ENCODE measurements at regions not wholly inside any gene's neighbourhood (a gene's known extent, or its start where the extent isn't known, plus 50 kb on each side); places are given as distances from the start of the nearest gene placed in this dataset.

DNA sequence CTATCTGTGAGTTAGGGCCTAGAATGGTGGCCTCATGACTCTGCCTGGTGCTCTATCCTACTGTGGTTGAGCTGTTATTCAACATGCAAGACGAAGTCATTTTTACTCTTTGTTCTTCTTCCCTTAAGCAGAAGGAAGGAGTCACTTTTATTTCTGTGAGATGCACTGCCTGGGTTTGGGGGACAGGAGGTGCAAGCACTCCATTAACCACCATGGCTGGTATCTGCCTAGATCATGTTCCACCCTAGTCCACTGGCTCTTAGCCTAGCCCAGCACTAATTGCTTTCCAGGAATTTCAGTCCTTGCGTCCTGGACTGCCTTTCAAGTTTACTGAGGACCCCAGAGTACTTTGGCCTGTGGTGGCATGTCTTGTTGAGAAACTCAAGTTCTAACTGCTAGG lies 1182.7 kb downstream of the FSTL5 start:
- ChIA-PET CTCF (ENCODE audit: partially characterized antibody) (no interaction called here), POLR2A (ENCODE audit: partially characterized antibody) (no interaction called here)
- H3K4ac ChIP-seq (replicated peaks; ENCODE audit: insufficient read length, low read depth, low read length): no peak overlapping the region
- H3K27me3 ChIP-seq (replicated peaks in 1 of 4; ENCODE audit: control insufficient read depth in 3 of 4, extremely low read depth in 1 of 4, insufficient read depth in 3 of 4, low read length in 3 of 4): no peaks in the 10 kb centered on the region
- no peak overlapping the region for H3K14ac ChIP-seq (ENCODE audit: insufficient read length)
- H2BK15ac ChIP-seq (ENCODE audit: low read length): no peak overlapping the region
- H3K23ac ChIP-seq (ENCODE audit: insufficient read length): no peak overlapping the region
- no peak overlapping the region for H4K5ac ChIP-seq (ENCODE audit: insufficient read length, low read depth, low read length)
- no peaks in the 10 kb centered on the region for H4K20me1 ChIP-seq (replicated peaks in 1 of 2; ENCODE audit: control insufficient read depth in 1 of 2, insufficient read depth in 2 of 2, low read length in 2 of 2)
- H3K36me3 ChIP-seq (ENCODE audit: control insufficient read depth in 2 of 4, insufficient read depth in 4 of 4, low read length in 3 of 4): no peaks in the 10 kb centered on the region
- no peak overlapping the region for H3K4me2 ChIP-seq (ENCODE audit: insufficient read depth in 1 of 2, low read depth in 2 of 2, low read length in 2 of 2)
- no peak overlapping the region for H2BK120ac ChIP-seq (replicated peaks; ENCODE audit: low read depth, low read length)
- H3K9me3 ChIP-seq (ENCODE audit: insufficient read depth in 2 of 2, low read depth in 1 of 2, low read length in 1 of 2): no peaks in the 10 kb centered on the region
- no peaks in the 10 kb centered on the region for H3K79me1 ChIP-seq (ENCODE audit: low read depth, low read length)
- no peak overlapping the region for H3K18ac ChIP-seq (ENCODE audit: extremely low read depth, low read length)
- H2BK12ac ChIP-seq (ENCODE audit: low read depth, low read length): 0 out of 2 replicates have a peak overlapping the region, but pooled peaks have one; percentile 50
- H3K79me2 ChIP-seq (ENCODE audit: control insufficient read depth in 1 of 2, insufficient read depth in 2 of 2, low read length in 2 of 2): no peaks in the 10 kb centered on the region
- H3K9ac ChIP-seq (replicated peaks in 1 of 4; ENCODE audit: extremely low read depth in 1 of 4, low read depth in 3 of 4, low read length in 3 of 4): no peak overlapping the region
- peak overlapping the region; percentile 34; the same call in 1 of the 2 replicates for H2AFZ ChIP-seq (ENCODE audit: low read length)
- H2AK5ac ChIP-seq (ENCODE audit: low read depth, low read length): no peak overlapping the region
- no peak overlapping the region for H3K27ac ChIP-seq (ENCODE audit: low read depth, low read length)
- H3K4me3 ChIP-seq (ENCODE audit: extremely low read depth in 1 of 4, insufficient read depth in 2 of 4, low read depth in 3 of 4, low read length in 4 of 4): no peak overlapping the region
- H4K8ac ChIP-seq (ENCODE audit: extremely low read depth, insufficient read depth, low read length): no peak overlapping the region
- H2BK20ac ChIP-seq (ENCODE audit: low read length): no peak overlapping the region
- 90% methylated on average over 2 of the region's 2 CpGs; no CpG with 5 or more reads in 1 of the 2 experiments for WGBS, 2 experiments (ENCODE audit: extremely low coverage in 1 of 2, insufficient coverage in 1 of 2, insufficient read length in 1 of 2, insufficient replicate concordance in 2 of 2, low coverage in 1 of 2, low lambda C conversion rate in 2 of 2, missing lambda C conversion rate in 1 of 2)
- FAIRE-seq (no peak), DNase-seq (ENCODE audit: low read depth in 1 of 2, low spot score in 2 of 2) (no peak)
- no peak overlapping the region for H3K56ac ChIP-seq (replicated peaks; ENCODE audit: insufficient read length, low read depth, low read length)
- H2BK5ac ChIP-seq (ENCODE audit: low read depth, low read length): no peak overlapping the region
- no peaks in the 10 kb centered on the region for H3K23me2 ChIP-seq (ENCODE audit: low read depth, low read length)
- no peak overlapping the region for H4K91ac ChIP-seq (replicated peaks; ENCODE audit: insufficient read length, low read length)
- H3K4me1 ChIP-seq (replicated peaks in 1 of 4; ENCODE audit: control insufficient read depth in 3 of 4, insufficient read depth in 4 of 4, low read length in 3 of 4): no peaks in the 10 kb centered on the region
- TF ChIP-seq RNF2 (IDR thresholded peaks at IDR 0.05; ENCODE audit: borderline replicate concordance, low read depth, low read length, missing control alignments, poor library complexity, severe bottlenecking): no peak

Data from H1 (cell line).